B cell (primary cell): ENCODE measurements at regions not wholly inside any gene's neighbourhood (a gene's known extent, or its start where the extent isn't known, plus 50 kb on each side); places are given as distances from the start of the nearest gene placed in this dataset.

Experiments used
- ATAC-seq: fragments of 200-7000 bp; cut with Tn5 transposase; one replicate; pipeline ENCODE4 v1.10.0; 2021; ENCODE audit warnings: low read depth, mild to moderate bottlenecking, moderate number of reproducible peaks, moderate library complexity
- CTCF ChIA-PET: fragments of 350-600 bp; sonication (Branson Sonifier 250); formaldehyde crosslinking; loops from one replicate; lab custom pipeline; 2021; ENCODE audit warnings: antibody characterized with exemption, inconsistent platforms; lab: Charles Lee
- POLR2A ChIA-PET: fragments of 350-600 bp; sonication (Branson Sonifier 250); formaldehyde crosslinking; loops from one replicate; lab custom pipeline; 2021; ENCODE audit warnings: antibody characterized with exemption; lab: Charles Lee
- DNase-seq: peaks from one replicate; pipeline ENCODE4 v3.0.0; 2013
- H2AFZ ChIP-seq: 2 replicates; pipeline ENCODE4 v1.6.1; 2012; ENCODE audit warnings: mild to moderate bottlenecking, low read depth, low read length; ENCODE audit not compliant: insufficient read depth, poor library complexity, severe bottlenecking
- H3K27ac ChIP-seq, 2 donors: 1 replicate in 1 of 2; 2 replicates in 1 of 2; pipeline ENCODE4 v1.5.1; 2012 to 2013; ENCODE audit warnings: low read length in 2 of 2, mild to moderate bottlenecking in 2 of 2, moderate library complexity in 1 of 2
- H3K27me3 ChIP-seq, 4 experiments: fragments of 200-600 bp in 1 of 4; sonication (generic) in 1 of 4; replicated peaks in 1 of 4; 1 replicate in 2 of 4; 2 replicates in 2 of 4; pipeline versions ENCODE4 v1.6.1 to v1.7.0; 2013 to 2016; ENCODE audit warnings: low read length in 3 of 4, mild to moderate bottlenecking in 2 of 4, mixed read lengths in 1 of 4, moderate library complexity in 1 of 4; ENCODE audit not compliant: insufficient read depth in 4 of 4, control insufficient read depth in 3 of 4; ENCODE audit errors: control extremely low read depth in 1 of 4
- H3K36me3 ChIP-seq, 2 experiments: replicated peaks in 1 of 2; 1 replicate in 1 of 2; 2 replicates in 1 of 2; pipeline versions ENCODE4 v1.6.1 to v1.7.1; 2013; ENCODE audit warnings: low read length in 1 of 2; ENCODE audit not compliant: insufficient read depth in 2 of 2, control insufficient read depth in 1 of 2; ENCODE audit errors: control extremely low read depth in 1 of 2, extremely low read depth in 1 of 2
- H3K4me1 ChIP-seq, 2 donors: fragments of 200-600 bp in 1 of 2; sonication (generic) in 1 of 2; 1 replicate in 1 of 2; 2 replicates in 1 of 2; pipeline versions ENCODE4 v1.5.1 to v1.6.1; 2013 to 2017; ENCODE audit warnings: low read length in 2 of 2; ENCODE audit not compliant: control insufficient read depth in 2 of 2, insufficient read depth in 2 of 2
- H3K4me2 ChIP-seq: replicated peaks from 2 replicates; pipeline ENCODE3; 2012; ENCODE audit warnings: mild to moderate bottlenecking, low read depth, low read length; ENCODE audit not compliant: poor library complexity, severe bottlenecking
- H3K4me3 ChIP-seq, 5 experiments: fragments of 200-600 bp in 1 of 5; sonication (generic) in 1 of 5; 1 replicate in 3 of 5; 2 replicates in 2 of 5; pipeline versions ENCODE4 v1.5.1 to v1.7.0; 2011 to 2016; ENCODE audit warnings: low read length in 4 of 5, mild to moderate bottlenecking in 4 of 5, low read depth in 2 of 5, control low read depth in 1 of 5, moderate library complexity in 1 of 5; ENCODE audit not compliant: insufficient read depth in 1 of 5; ENCODE audit errors: control extremely low read depth in 1 of 5, extremely low read depth in 1 of 5
- H3K79me2 ChIP-seq: fragments of 200-600 bp; sonication (generic); one replicate; pipeline ENCODE4 v1.6.0; 2016; ENCODE audit warnings: low read length; ENCODE audit not compliant: control insufficient read depth, insufficient read depth
- H3K9ac ChIP-seq: fragments of 200-600 bp; sonication (generic); 2 replicates; pipeline ENCODE4 v1.6.1; 2017; ENCODE audit warnings: mild to moderate bottlenecking, low read length, moderate library complexity
- H3K9me3 ChIP-seq, 3 donors: one replicate each; pipeline versions ENCODE4 v1.6.1 to v1.7.1; 2013; ENCODE audit warnings: low read length in 2 of 3; ENCODE audit not compliant: control insufficient read depth in 2 of 3, insufficient read depth in 1 of 3; ENCODE audit errors: control extremely low read depth in 1 of 3
- H4K20me1 ChIP-seq: 2 replicates; pipeline ENCODE4 v1.6.0; 2012; ENCODE audit warnings: mild to moderate bottlenecking, low read length; ENCODE audit not compliant: insufficient read depth, control insufficient read depth, poor library complexity, severe bottlenecking
- H3K27ac Mint-ChIP-seq: one replicate; pipeline ENCODE4 v1.8.0; 2021; ENCODE audit warnings: mixed read lengths
- H3K27me3 Mint-ChIP-seq: one replicate; pipeline ENCODE4 v1.8.0; 2021; ENCODE audit warnings: mixed read lengths
- H3K4me1 Mint-ChIP-seq: one replicate; pipeline ENCODE4 v1.8.0; 2021; ENCODE audit warnings: mixed read lengths
- H3K4me3 Mint-ChIP-seq: one replicate; pipeline ENCODE4 v1.8.0; 2021; ENCODE audit warnings: mixed read lengths
- H3K9me3 Mint-ChIP-seq: one replicate; pipeline ENCODE4 v1.8.0; 2022; ENCODE audit warnings: mixed read lengths; ENCODE audit not compliant: insufficient read depth
- EZH2 ChIP-seq: IDR thresholded peaks from 2 replicates; pipeline ENCODE4 v1.6.1; 2012; ENCODE audit warnings: borderline replicate concordance, low read depth, mild to moderate bottlenecking, moderate library complexity, low read length; ENCODE audit not compliant: insufficient read depth, poor library complexity, severe bottlenecking
- WGBS: methylation state at CpG from one replicate; pipeline ENCODE4 v1.1.5; 2013; ENCODE audit warnings: missing lambda C conversion rate; ENCODE audit not compliant: insufficient coverage; 5-methylcytosine and 5-hydroxymethylcytosine counted together
- intact Hi-C: fragments of 100-400 bp; cut with micrococcal nuclease; formaldehyde crosslinking; loops from one replicate; pipeline ENCODE4 v1.10.0; 2022
- TF ChIP-seq, protein P1 (sequence below): fragments of 200-600 bp; IDR thresholded peaks from one replicate; pipeline ENCODE4 v1.8.0; 2022; ENCODE audit warnings: antibody characterized with exemption, mild to moderate bottlenecking

DNA sequence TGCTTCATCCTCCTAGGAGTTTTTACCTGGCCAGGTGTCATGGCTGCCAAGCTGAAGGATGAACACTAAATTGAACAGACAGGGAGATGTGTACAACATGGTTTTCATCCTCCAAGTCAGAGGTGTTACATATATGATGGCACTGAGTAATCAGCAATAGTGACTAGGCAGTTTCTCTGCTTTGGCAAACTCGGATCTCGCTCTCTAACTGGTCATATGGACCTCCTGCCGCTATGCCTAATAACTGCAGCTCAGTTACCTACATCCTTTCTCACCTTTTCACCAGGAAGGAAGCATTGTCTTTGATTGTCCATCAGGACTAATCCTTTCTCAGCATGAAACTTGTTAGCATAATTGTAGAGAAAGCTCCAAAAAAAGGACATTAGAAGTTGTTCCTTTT, 175.9 kb upstream of the PLSCR5 start:
- TF ChIP-seq, protein P1, sequence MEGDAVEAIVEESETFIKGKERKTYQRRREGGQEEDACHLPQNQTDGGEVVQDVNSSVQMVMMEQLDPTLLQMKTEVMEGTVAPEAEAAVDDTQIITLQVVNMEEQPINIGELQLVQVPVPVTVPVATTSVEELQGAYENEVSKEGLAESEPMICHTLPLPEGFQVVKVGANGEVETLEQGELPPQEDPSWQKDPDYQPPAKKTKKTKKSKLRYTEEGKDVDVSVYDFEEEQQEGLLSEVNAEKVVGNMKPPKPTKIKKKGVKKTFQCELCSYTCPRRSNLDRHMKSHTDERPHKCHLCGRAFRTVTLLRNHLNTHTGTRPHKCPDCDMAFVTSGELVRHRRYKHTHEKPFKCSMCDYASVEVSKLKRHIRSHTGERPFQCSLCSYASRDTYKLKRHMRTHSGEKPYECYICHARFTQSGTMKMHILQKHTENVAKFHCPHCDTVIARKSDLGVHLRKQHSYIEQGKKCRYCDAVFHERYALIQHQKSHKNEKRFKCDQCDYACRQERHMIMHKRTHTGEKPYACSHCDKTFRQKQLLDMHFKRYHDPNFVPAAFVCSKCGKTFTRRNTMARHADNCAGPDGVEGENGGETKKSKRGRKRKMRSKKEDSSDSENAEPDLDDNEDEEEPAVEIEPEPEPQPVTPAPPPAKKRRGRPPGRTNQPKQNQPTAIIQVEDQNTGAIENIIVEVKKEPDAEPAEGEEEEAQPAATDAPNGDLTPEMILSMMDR: no peak
- no peak for TF ChIP-seq EZH2
- H3K9ac ChIP-seq: no peak overlapping the region
- DNase-seq (peak; percentile 1), ATAC-seq (no peak)
- H3K27ac Mint-ChIP-seq: no peak overlapping the region
- no peaks in the 10 kb centered on the region for H3K79me2 ChIP-seq
- CTCF ChIA-PET: no interaction called here
- no peak overlapping the region for H2AFZ ChIP-seq
- no peaks in the 10 kb centered on the region for H3K27me3 ChIP-seq
- no CpG with 5 or more reads among the region's 3 CpGs for WGBS
- no peaks in the 10 kb centered on the region for H3K9me3 Mint-ChIP-seq
- H3K36me3 ChIP-seq: no peaks in the 10 kb centered on the region
- H4K20me1 ChIP-seq: no peaks in the 10 kb centered on the region
- no peak overlapping the region for H3K4me3 ChIP-seq
- H3K27ac ChIP-seq: no peak overlapping the region
- no peaks in the 10 kb centered on the region for H3K9me3 ChIP-seq
- intact Hi-C loops: no loop called here
- H3K4me3 Mint-ChIP-seq: no peak overlapping the region
- no peak overlapping the region for H3K4me2 ChIP-seq
- no peaks in the 10 kb centered on the region for H3K27me3 Mint-ChIP-seq
- no peaks in the 10 kb centered on the region for H3K4me1 ChIP-seq
- POLR2A ChIA-PET: no interaction called here
- H3K4me1 Mint-ChIP-seq: no peaks in the 10 kb centered on the region

DNA sequence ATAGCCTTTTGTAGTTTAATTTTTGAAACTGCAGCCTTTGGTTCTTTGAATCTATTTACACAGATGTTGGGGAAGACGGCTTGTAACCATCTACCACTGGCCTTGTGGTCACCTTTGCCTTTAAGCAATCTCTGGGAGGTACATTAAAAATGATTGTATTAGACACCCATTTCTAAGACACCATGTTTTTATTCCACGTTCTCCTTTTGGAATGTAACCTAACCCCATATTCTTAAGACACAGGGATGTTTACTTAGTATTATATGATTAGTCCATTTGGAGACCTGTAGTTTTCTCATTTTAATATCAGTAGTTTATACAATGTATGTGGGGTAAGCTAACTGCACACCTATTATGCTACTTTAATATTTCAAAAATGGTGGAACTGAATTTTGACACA, 175.1 kb upstream of the PLSCR5 start:
- H3K27ac ChIP-seq: no peak overlapping the region
- TF ChIP-seq EZH2: no peak
- TF ChIP-seq, protein P1: no peak
- no peaks in the 10 kb centered on the region for H3K27me3 ChIP-seq
- WGBS: no CpG with 5 or more reads among the region's 2 CpGs
- no peaks in the 10 kb centered on the region for H3K9me3 Mint-ChIP-seq
- no peaks in the 10 kb centered on the region for H3K36me3 ChIP-seq
- no peaks in the 10 kb centered on the region for H3K79me2 ChIP-seq
- H3K4me2 ChIP-seq: no peak overlapping the region
- intact Hi-C loops: no loop called here
- POLR2A ChIA-PET: no interaction called here
- no peak overlapping the region for H3K4me3 Mint-ChIP-seq
- no peak overlapping the region for H3K4me3 ChIP-seq
- no peak for DNase-seq
- CTCF ChIA-PET: no interaction called here
- H3K9me3 ChIP-seq: no peaks in the 10 kb centered on the region
- H3K27ac Mint-ChIP-seq: no peak overlapping the region
- H4K20me1 ChIP-seq: no peaks in the 10 kb centered on the region
- H3K4me1 ChIP-seq: no peaks in the 10 kb centered on the region
- ATAC-seq: no peak
- H3K9ac ChIP-seq: no peak overlapping the region
- H3K4me1 Mint-ChIP-seq: no peaks in the 10 kb centered on the region
- H2AFZ ChIP-seq: no peak overlapping the region
- no peaks in the 10 kb centered on the region for H3K27me3 Mint-ChIP-seq
